ENCODE measurements at regions not wholly inside any gene's neighbourhood (a gene's known extent, or its start where the extent isn't known, plus 50 kb on each side); places are given as distances from the start of the nearest gene placed in this dataset.
A peak's percentile ranks its signal among the peaks of the same experiment; 100 is the strongest.

GRCh38 chr6:169851641-169852503 is 100.5 kb downstream of the ERMARD start:
- Histone ChIP-seq H3K27me3 (ENCODE audit: insufficient read depth) (no peaks in the 10 kb centered on the region), H3K36me3 (ENCODE audit: insufficient read depth) (no peaks in the 10 kb centered on the region), H3K4me1 (ENCODE audit: insufficient read depth) (no peaks in the 10 kb centered on the region), H4K20me1 (replicated peaks; ENCODE audit: insufficient read depth) (no peaks in the 10 kb centered on the region), H3K79me2 (replicated peaks; ENCODE audit: insufficient read depth) (no peaks in the 10 kb centered on the region), H3K4me2 (no peak overlapping the region), H3K4me3 (no peak overlapping the region), H3K9me2 (ENCODE audit: insufficient read depth) (no peaks in the 10 kb centered on the region; the same call in 1 of the 2 replicates), H3F3A (replicated peaks; ENCODE audit: low read depth) (peaks cover 7% of the 10 kb centered on the region; the same call in 1 of the 2 replicates), H2AFZ (peak overlapping the region; percentile 91), H3K27ac (ENCODE audit: low read depth) (no peak overlapping the region)
- H3K27ac Mint-ChIP-seq, result no peak overlapping the region
- DNase-seq (ENCODE audit: low spot score) (no peak), ATAC-seq (peak; percentile 49; the same call in 1 of the 3 replicates)
- peaks cover 13% of the 10 kb centered on the region for H3K27me3 Mint-ChIP-seq (ENCODE audit: insufficient read depth, low read depth, poor library complexity)
- peaks cover 11% of the 10 kb centered on the region; the same call in 2 of the 3 replicates for H3K36me3 Mint-ChIP-seq (ENCODE audit: low read depth)
- H3K4me3 Mint-ChIP-seq, result no peak overlapping the region
- TF ChIP-seq EZH2phosphoT487 (IDR thresholded peaks at IDR 0.05; ENCODE audit: unreplicated experiment), result no peak
- no peak for TF ChIP-seq CTCF (conservative IDR thresholded peaks at IDR 0.05; ENCODE audit: low read depth in 2 of 2)
- TF ChIP-seq NANOG (IDR thresholded peaks at IDR 0.05; ENCODE audit: borderline replicate concordance), result no peak
- TF ChIP-seq ZNF331 (CRISPR knock-in tag; IDR thresholded peaks at IDR 0.05; ENCODE audit: low read depth), result no peak
- no peak for TF ChIP-seq ETS1 (IDR thresholded peaks at IDR 0.05)
- peaks cover 33% of the 10 kb centered on the region for H3K9me3 Mint-ChIP-seq
- peaks cover 7% of the 10 kb centered on the region; the same call in 2 of the 3 replicates for H3K4me1 Mint-ChIP-seq

GRCh38 chr6:169850746-169851145 is 99.3 kb downstream of the ERMARD start:
- Mint-ChIP-seq H3K4me1 (peaks cover 7% of the 10 kb centered on the region; the same call in 2 of the 3 replicates), H3K9me3 (peaks cover 24% of the 10 kb centered on the region), H3K27me3 (ENCODE audit: insufficient read depth, low read depth, poor library complexity) (peaks cover 13% of the 10 kb centered on the region)
- no peak for TF ChIP-seq EZH2phosphoT487 (IDR thresholded peaks at IDR 0.05; ENCODE audit: unreplicated experiment)
- no peak for TF ChIP-seq ZNF462 (CRISPR knock-in tag; IDR thresholded peaks at IDR 0.05)
- no peak for TF ChIP-seq JUNB (IDR thresholded peaks at IDR 0.05; ENCODE audit: unreplicated experiment)
- no peak for TF ChIP-seq ZNF331 (CRISPR knock-in tag; IDR thresholded peaks at IDR 0.05; ENCODE audit: low read depth)
- no peak for TF ChIP-seq CREB1 (CRISPR knock-in tag; IDR thresholded peaks at IDR 0.05; ENCODE audit: low read depth)
- TF ChIP-seq CTCF (conservative IDR thresholded peaks at IDR 0.05; ENCODE audit: low read depth in 2 of 2), result no peak

More at GRCh38 chr6:169850746-169851145, 99.3 kb downstream of the ERMARD start:
- H3F3A ChIP-seq (replicated peaks; ENCODE audit: low read depth), result peaks cover 7% of the 10 kb centered on the region; the same call in 1 of the 2 replicates
- Mint-ChIP-seq H3K4me3 (no peak overlapping the region), H3K27ac (no peak overlapping the region), H3K36me3 (ENCODE audit: low read depth) (peaks cover 8% of the 10 kb centered on the region; the same call in 2 of the 3 replicates)
- H3K27ac ChIP-seq (ENCODE audit: low read depth), result no peak overlapping the region
- ATAC-seq (no peak), DNase-seq (ENCODE audit: low spot score) (no peak)
- H2AFZ ChIP-seq, result no peak overlapping the region
- no peaks in the 10 kb centered on the region for H3K27me3 ChIP-seq (ENCODE audit: insufficient read depth)
- H3K79me2 ChIP-seq (replicated peaks; ENCODE audit: insufficient read depth), result no peaks in the 10 kb centered on the region
- H3K4me2 ChIP-seq, result no peak overlapping the region
- no peaks in the 10 kb centered on the region for H3K4me1 ChIP-seq (ENCODE audit: insufficient read depth)
- no peak overlapping the region for H3K4me3 ChIP-seq
- no peaks in the 10 kb centered on the region; the same call in 1 of the 2 replicates for H3K9me2 ChIP-seq (ENCODE audit: insufficient read depth)
- H3K36me3 ChIP-seq (ENCODE audit: insufficient read depth), result no peaks in the 10 kb centered on the region
- H4K20me1 ChIP-seq (replicated peaks; ENCODE audit: insufficient read depth), result no peaks in the 10 kb centered on the region

All from GM23338 (cell line).